Activated gamma-delta T cell treated with anti-CD3 and anti-CD28 coated beads, Interleukin-2, amount 50 U/mL, for 16 hours (primary cell): ENCODE measurements at regions not wholly inside any gene's neighbourhood (a gene's known extent, or its start where the extent isn't known, plus 50 kb on each side); places are given as distances from the start of the nearest gene placed in this dataset.

Experiments used
- DNase-seq: peaks from one replicate; pipeline ENCODE4 v3.0.0-alpha.2; 2020; ENCODE audit warnings: low read depth

GRCh38 chr3:21138085-21138484 lies 612.9 kb downstream of the ZNF385D start:
- DNase-seq: no peak

GRCh38 chr3:21132896-21133295 lies 618.1 kb downstream of the ZNF385D start:
- DNase-seq: no peak

GRCh38 chr3:21120826-21121225 lies 630.2 kb downstream of the ZNF385D start:
- no peak for DNase-seq

GRCh38 chr3:21117370-21117769 lies 633.6 kb downstream of the ZNF385D start:
- DNase-seq: no peak

- no peak for DNase-seq
These were observed 642.0 kb downstream of the ZNF385D start for GRCh38 chr3:21109056-21109455.

- DNase-seq: no peak
These were observed 645.2 kb downstream of the ZNF385D start for GRCh38 chr3:21105784-21106183.

GRCh38 chr3:21100656-21101359 lies 650.2 kb downstream of the ZNF385D start:
- DNase-seq: no peak

- DNase-seq: no peak
These were observed 656.3 kb downstream of the ZNF385D start for GRCh38 chr3:21094686-21095085.

- DNase-seq: no peak
These were observed 677.4 kb downstream of the ZNF385D start for GRCh38 chr3:21073561-21073960.

- no peak for DNase-seq
These were observed 683.8 kb downstream of the ZNF385D start for GRCh38 chr3:21067031-21067813.

GRCh38 chr3:21062831-21063294 lies 688.1 kb downstream of the ZNF385D start:
- no peak for DNase-seq

GRCh38 chr3:21059404-21059803 lies 691.6 kb downstream of the ZNF385D start:
- DNase-seq: no peak

- DNase-seq: no peak
These were observed 694.7 kb downstream of the ZNF385D start for GRCh38 chr3:21056293-21056692.

- no peak for DNase-seq
These were observed 696.0 kb downstream of the ZNF385D start for GRCh38 chr3:21055015-21055414.

GRCh38 chr3:21054064-21054463 lies 696.9 kb downstream of the ZNF385D start:
- no peak for DNase-seq

- DNase-seq: no peak
These were observed 701.5 kb downstream of the ZNF385D start for GRCh38 chr3:21049334-21050062.

- DNase-seq: no peak
These were observed 707.9 kb downstream of the ZNF385D start for GRCh38 chr3:21043139-21043538.

GRCh38 chr3:21042184-21042583 lies 708.8 kb downstream of the ZNF385D start:
- no peak for DNase-seq

GRCh38 chr3:21041621-21042020 lies 709.4 kb downstream of the ZNF385D start:
- DNase-seq: no peak

- no peak for DNase-seq
These were observed 714.1 kb downstream of the ZNF385D start for GRCh38 chr3:21036888-21037287.

- DNase-seq: no peak
These were observed 722.6 kb downstream of the ZNF385D start for GRCh38 chr3:21028412-21028811.

GRCh38 chr3:21024563-21024962 lies 726.4 kb downstream of the ZNF385D start:
- no peak for DNase-seq

GRCh38 chr3:21020681-21021080 lies 730.3 kb downstream of the ZNF385D start:
- no peak for DNase-seq
